ENCODE measurements at regions not wholly inside any gene's neighbourhood (a gene's known extent, or its start where the extent isn't known, plus 50 kb on each side); places are given as distances from the start of the nearest gene placed in this dataset.

GRCh38 chr12:13875744-13876143 is 105.7 kb downstream of the GRIN2B start:
- DNase-seq (ENCODE audit: low spot score) = no peak
- TF ChIP-seq CTCF (IDR thresholded peaks at IDR 0.05; ENCODE audit: extremely low read depth, missing control alignments) = no peak

GRCh38 chr12:13870255-13870654 is 111.1 kb downstream of the GRIN2B start:
- DNase-seq (ENCODE audit: low spot score) = no peak
- TF ChIP-seq CTCF (IDR thresholded peaks at IDR 0.05; ENCODE audit: extremely low read depth, missing control alignments) = no peak

- DNase-seq (ENCODE audit: low spot score) = peak; percentile 69
- TF ChIP-seq CTCF (IDR thresholded peaks at IDR 0.05; ENCODE audit: extremely low read depth, missing control alignments) = peak; percentile 81
Observed at GRCh38 chr12:13864081-13864673, 117.2 kb downstream of the GRIN2B start.

- TF ChIP-seq CTCF (IDR thresholded peaks at IDR 0.05; ENCODE audit: extremely low read depth, missing control alignments) = no peak
- no peak for DNase-seq (ENCODE audit: low spot score)
Observed at GRCh38 chr12:13857750-13858149, 123.7 kb downstream of the GRIN2B start.

- no peak for TF ChIP-seq CTCF (IDR thresholded peaks at IDR 0.05; ENCODE audit: extremely low read depth, missing control alignments)
- DNase-seq (ENCODE audit: low spot score) = no peak
Observed at GRCh38 chr12:13853471-13853870, 127.9 kb downstream of the GRIN2B start.

GRCh38 chr12:13851828-13852227 is 129.6 kb downstream of the GRIN2B start:
- no peak for DNase-seq (ENCODE audit: low spot score)
- no peak for TF ChIP-seq CTCF (IDR thresholded peaks at IDR 0.05; ENCODE audit: extremely low read depth, missing control alignments)

- no peak for TF ChIP-seq CTCF (IDR thresholded peaks at IDR 0.05; ENCODE audit: extremely low read depth, missing control alignments)
- DNase-seq (ENCODE audit: low spot score) = no peak
Observed at GRCh38 chr12:13849456-13849855, 131.9 kb downstream of the GRIN2B start.
